Keratinocyte (primary cell): ENCODE measurements at regions not wholly inside any gene's neighbourhood (a gene's known extent, or its start where the extent isn't known, plus 50 kb on each side); places are given as distances from the start of the nearest gene placed in this dataset.

Experiments
- DNase-seq: peaks from one replicate; pipeline ENCODE4 v3.0.0-alpha.2; 2011; ENCODE audit warnings: low read depth, missing footprints, low spot score
- FAIRE-seq: peaks from 2 replicates; lab custom pipeline; 2011; peaks lifted over from hg19 to GRCh38; lab: Jason Lieb, UNC
- H2AFZ ChIP-seq: 2 replicates; pipeline ENCODE4 v1.6.0; 2012; ENCODE audit warnings: low read length, control low read depth, inconsistent platforms; ENCODE audit not compliant: control insufficient read depth
- H3K27ac ChIP-seq: 2 replicates; pipeline ENCODE4 v1.5.1; 2011; ENCODE audit warnings: low read length; ENCODE audit not compliant: control insufficient read depth, insufficient read depth
- H3K27me3 ChIP-seq: 3 replicates; pipeline ENCODE4 v1.6.0; 2011; ENCODE audit warnings: low read length; ENCODE audit not compliant: control insufficient read depth, insufficient read depth; ENCODE audit errors: extremely low read depth
- H3K36me3 ChIP-seq, 2 experiments: 2 replicates in 1 of 2; 3 replicates in 1 of 2; pipeline ENCODE4 v1.5.1; 2011; ENCODE audit warnings: low read length in 2 of 2, mild to moderate bottlenecking in 1 of 2; ENCODE audit not compliant: control insufficient read depth in 2 of 2, insufficient read depth in 2 of 2; ENCODE audit errors: extremely low read depth in 1 of 2
- H3K4me1 ChIP-seq: 3 replicates; pipeline ENCODE4 v1.5.1; 2011; ENCODE audit warnings: low read length; ENCODE audit not compliant: control insufficient read depth, insufficient read depth; ENCODE audit errors: extremely low read depth
- H3K4me2 ChIP-seq: 3 replicates; pipeline ENCODE4 v1.6.0; 2011; ENCODE audit warnings: low read depth, low read length; ENCODE audit not compliant: control insufficient read depth, insufficient read depth; ENCODE audit errors: extremely low read depth
- H3K4me3 ChIP-seq, 3 experiments: fragments of 200-600 bp in 1 of 3; sonication (generic) in 1 of 3; 2 replicates in 2 of 3; 3 replicates in 1 of 3; pipeline ENCODE4 v1.5.1; 2011 to 2016; ENCODE audit warnings: low read length in 3 of 3, mild to moderate bottlenecking in 3 of 3, control low read depth in 2 of 3, inconsistent platforms in 1 of 3, low read depth in 1 of 3, mixed read lengths in 1 of 3, mixed run types in 1 of 3, moderate library complexity in 1 of 3; ENCODE audit not compliant: control insufficient read depth in 2 of 3, insufficient read depth in 2 of 3; ENCODE audit errors: extremely low read depth in 1 of 3
- H3K79me2 ChIP-seq: 2 replicates; pipeline ENCODE4 v1.6.0; 2012; ENCODE audit warnings: low read length; ENCODE audit not compliant: control insufficient read depth, insufficient read depth
- H3K9ac ChIP-seq: 3 replicates; pipeline ENCODE4 v1.6.0; 2011; ENCODE audit warnings: low read length; ENCODE audit not compliant: control insufficient read depth, insufficient read depth; ENCODE audit errors: extremely low read depth
- H3K9me1 ChIP-seq: 3 replicates; pipeline ENCODE4 v1.6.0; 2011; ENCODE audit warnings: low read length; ENCODE audit not compliant: control insufficient read depth, insufficient read depth; ENCODE audit errors: extremely low read depth
- H3K9me3 ChIP-seq: 2 replicates; pipeline ENCODE4 v1.5.1; 2012; ENCODE audit warnings: low read depth, low read length; ENCODE audit not compliant: control insufficient read depth
- H4K20me1 ChIP-seq: 3 replicates; pipeline ENCODE4 v1.6.0; 2011; ENCODE audit warnings: low read length; ENCODE audit not compliant: control insufficient read depth, insufficient read depth; ENCODE audit errors: extremely low read depth
- CTCF ChIP-seq, 3 experiments: IDR thresholded peaks in 1 of 3; conservative IDR thresholded peaks in 1 of 3; optimal IDR thresholded peaks in 1 of 3; 2 replicates in 2 of 3; 3 replicates in 1 of 3; pipeline versions ENCODE3 to v1.5.1; 2011; ENCODE audit warnings: low read length in 3 of 3, mild to moderate bottlenecking in 3 of 3, moderate library complexity in 2 of 3, control low read depth in 1 of 3, inconsistent platforms in 1 of 3; ENCODE audit not compliant: insufficient read depth in 2 of 3; ENCODE audit errors: extremely low read depth in 1 of 3
- EZH2 ChIP-seq: IDR thresholded peaks from one replicate; pipeline ENCODE4 v1.6.1; 2012; ENCODE audit warnings: inconsistent platforms, mild to moderate bottlenecking, low read length, moderate library complexity
- dilution Hi-C: fragments of 300-500 bp; cut with MboI; formaldehyde crosslinking; loops from one replicate; pipeline ENCODE4 v1.7.0; 2020; ENCODE audit warnings: low sequenced_read_pairs; ENCODE audit not compliant: extremely low pct_ligation_motif_present

GRCh38 chr1:147086129-147086528 lies 86.1 kb downstream of the PRKAB2 start:
- DNase-seq: no peak
- Histone ChIP-seq H3K27ac (no peak overlapping the region), H3K9me3 (no peaks in the 10 kb centered on the region), H3K4me2 (no peak overlapping the region), H3K9me1 (no peaks in the 10 kb centered on the region), H3K36me3 (no peaks in the 10 kb centered on the region), H3K4me1 (peaks cover 3% of the 10 kb centered on the region), H3K27me3 (peaks cover 15% of the 10 kb centered on the region), H4K20me1 (no peaks in the 10 kb centered on the region), H3K9ac (no peak overlapping the region), H3K79me2 (no peaks in the 10 kb centered on the region), H3K4me3 (no peak overlapping the region), H2AFZ (no peak overlapping the region)
- dilution Hi-C loops: no loop called here
- no peak for FAIRE-seq
- TF ChIP-seq CTCF (optimal IDR thresholded peaks at IDR 0.05 in 1 of 3, IDR thresholded peaks at IDR 0.05 in 1 of 3, conservative IDR thresholded peaks at IDR 0.05 in 1 of 3; ENCODE audit: extremely low read depth in 1 of 3, insufficient read depth in 2 of 3, low read length in 3 of 3) (no peak), EZH2 (no peak)

GRCh38 chr1:147084273-147085096 lies 87.8 kb downstream of the PRKAB2 start:
- dilution Hi-C loops: no loop called here
- H3K27ac ChIP-seq: peak overlapping the region; percentile 97
- H2AFZ ChIP-seq: peak overlapping the region; percentile 99
- H3K4me3 ChIP-seq: peak overlapping the region; percentile 45 to 81 (median 71)
- H3K4me1 ChIP-seq: peaks cover 9% of the 10 kb centered on the region
- no peaks in the 10 kb centered on the region for H3K9me3 ChIP-seq
- peak overlapping the region; percentile 98 for H3K9ac ChIP-seq
- no peaks in the 10 kb centered on the region for H3K9me1 ChIP-seq
- H4K20me1 ChIP-seq: no peaks in the 10 kb centered on the region
- H3K27me3 ChIP-seq: peaks cover 31% of the 10 kb centered on the region
- H3K79me2 ChIP-seq: no peaks in the 10 kb centered on the region
- DNase-seq (peak; percentile 49), FAIRE-seq (peak; percentile 59)
- peak overlapping the region; percentile 94 for H3K4me2 ChIP-seq
- no peak for TF ChIP-seq EZH2
- no peaks in the 10 kb centered on the region for H3K36me3 ChIP-seq
